NCI-H1694 treated with DMSO at 0.1 percent for 48 hours (cell line): ENCODE measurements at regions not wholly inside any gene's neighbourhood (a gene's known extent, or its start where the extent isn't known, plus 50 kb on each side); places are given as distances from the start of the nearest gene placed in this dataset.
"Not testable (repeated sequence)": the region's sequence is repeated elsewhere in the genome, so short reads cannot be mapped to it uniquely, and the experiment has no call there.

Source experiments
- DNase-seq: peaks from one replicate; lab custom pipeline; 2025; lab: John Stamatoyannopoulos, UW

GRCh38 chr7:25454020-25454419 is 225.7 kb upstream of the NPVF start:
- no peak for DNase-seq

- DNase-seq: no peak
Observed at GRCh38 chr7:25454562-25455041, 226.3 kb upstream of the NPVF start.

GRCh38 chr7:25455683-25456251 is 227.5 kb upstream of the NPVF start:
- DNase-seq: no peak

DNA sequence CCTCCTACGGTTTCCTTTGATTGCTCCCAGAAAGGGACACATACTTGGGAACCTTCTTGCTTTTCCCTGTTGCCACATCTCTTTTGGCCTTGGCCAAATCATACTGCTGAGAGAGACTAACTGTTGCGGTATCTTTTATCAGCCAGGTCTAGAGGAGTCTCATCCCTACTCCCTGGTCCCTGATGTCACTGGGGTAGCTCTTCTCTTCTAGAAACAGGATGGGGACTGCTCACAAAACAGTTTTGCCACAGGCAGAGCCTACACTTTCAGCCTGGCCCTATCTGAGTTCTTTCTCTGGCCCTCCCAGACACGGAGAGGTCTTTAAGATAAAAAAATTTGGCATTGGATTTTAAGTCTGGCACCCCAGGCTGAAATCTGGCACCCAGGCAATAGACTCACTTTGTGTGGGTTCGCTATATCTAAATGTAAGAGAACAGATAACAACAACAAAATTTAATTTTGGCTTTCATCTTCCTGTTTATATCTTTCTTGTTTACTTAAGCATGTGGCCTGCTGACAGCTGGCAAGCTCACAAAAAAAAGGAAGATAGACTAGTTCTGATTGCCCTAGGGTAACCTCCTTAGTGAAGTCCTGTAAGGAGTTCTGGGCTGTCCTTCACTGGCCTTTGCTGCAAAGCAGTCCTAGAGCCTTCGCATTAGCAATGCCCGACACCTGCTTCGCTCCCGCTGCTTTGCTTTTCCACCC is 228.3 kb upstream of the NPVF start:
- peak; percentile 11 for DNase-seq

- peak; percentile 12 for DNase-seq
Observed at GRCh38 chr7:25459057-25459456, 230.8 kb upstream of the NPVF start.

DNA sequence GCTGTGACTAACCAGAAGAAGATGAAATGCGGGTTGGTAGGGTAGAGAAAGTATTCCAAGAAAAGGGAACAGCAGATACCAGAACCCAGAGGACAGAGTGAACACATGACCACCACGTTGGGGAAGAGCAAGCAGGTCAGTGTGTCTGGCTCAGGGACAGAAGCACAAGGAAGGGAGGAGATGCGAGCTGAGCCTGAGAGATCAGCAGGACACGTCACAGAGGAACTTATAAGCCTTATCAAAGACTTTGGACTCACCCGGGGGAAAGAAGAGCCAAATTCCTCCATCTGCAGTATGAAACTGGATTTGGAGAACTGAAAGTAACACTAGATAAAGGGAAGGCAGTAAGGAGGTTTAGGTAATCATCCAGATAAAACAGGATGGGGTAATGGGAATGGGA is 232.1 kb upstream of the NPVF start:
- DNase-seq: no peak

DNA sequence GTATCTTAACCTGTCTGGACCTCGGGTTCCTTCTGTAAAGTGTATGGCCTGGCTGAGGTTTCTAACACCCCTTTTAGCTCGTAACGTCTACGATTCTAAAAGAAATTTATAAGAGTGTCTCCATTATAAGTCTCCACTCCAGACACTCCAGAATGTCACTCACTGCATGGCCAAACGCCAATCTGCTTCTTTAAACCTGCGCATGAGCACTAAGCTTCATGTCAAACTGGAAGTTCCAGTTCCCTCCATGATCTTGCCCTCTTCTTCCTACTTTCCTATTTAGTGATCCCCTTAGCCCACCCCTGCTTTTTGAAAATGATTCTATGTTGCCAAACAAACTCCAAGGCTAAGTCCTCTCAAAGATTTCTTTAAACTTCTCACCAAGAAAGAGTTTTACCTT is 241.4 kb upstream of the NPVF start:
- DNase-seq: no peak

DNA sequence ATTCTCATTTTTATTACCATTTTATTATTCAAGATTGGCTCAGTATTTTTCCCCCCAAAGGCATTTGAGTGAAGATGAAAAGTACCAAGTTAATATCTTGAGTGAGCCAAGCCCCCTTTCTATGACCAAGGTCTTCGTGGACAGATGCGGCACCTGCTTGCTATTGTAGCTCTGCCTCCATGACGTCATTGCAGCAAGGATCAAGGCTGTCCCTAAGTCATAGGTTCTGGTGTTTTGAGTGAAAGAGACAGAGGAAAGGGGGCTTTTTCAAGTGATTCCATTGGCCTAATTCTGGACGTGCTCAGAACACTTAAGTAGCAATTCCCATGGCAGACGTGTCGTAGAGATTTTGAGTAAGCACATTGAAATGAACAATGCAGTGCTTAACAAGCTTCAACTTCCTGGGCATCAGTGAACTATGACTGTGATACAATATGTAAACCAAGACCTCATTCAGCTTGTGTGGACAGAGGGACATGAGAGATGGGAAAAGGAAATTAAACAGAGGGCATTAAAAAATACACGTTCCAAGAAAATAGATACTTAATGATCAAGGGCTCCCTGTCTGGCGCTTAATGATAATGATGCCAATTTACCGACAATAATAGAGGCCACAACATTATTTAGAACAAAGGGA is 248.7 kb upstream of the NPVF start:
- DNase-seq: no peak

GRCh38 chr7:25478221-25478620 is 249.9 kb upstream of the NPVF start:
- DNase-seq: not testable (repeated sequence)

GRCh38 chr7:25478925-25479324 is 250.6 kb upstream of the NPVF start:
- no peak for DNase-seq

DNA sequence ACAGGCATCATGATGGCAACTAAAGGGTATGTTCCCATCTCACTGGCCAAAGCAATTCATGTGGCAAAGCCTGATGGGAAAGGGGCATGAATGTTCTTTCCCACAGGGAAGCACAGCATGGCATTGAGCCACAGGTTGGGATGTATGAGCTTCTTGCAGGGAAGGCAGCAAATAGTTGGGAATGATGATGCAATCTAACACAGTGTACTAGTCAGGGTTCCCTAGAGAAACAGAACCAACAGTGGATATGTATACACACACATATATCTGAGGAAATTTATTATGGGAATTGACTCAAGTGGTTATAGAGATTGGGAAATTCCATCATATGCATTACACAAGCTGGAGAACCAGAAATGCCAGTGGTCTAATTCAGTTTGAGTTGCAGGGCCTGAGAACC is 253.6 kb upstream of the NPVF start:
- DNase-seq: no peak

- no peak for DNase-seq
Observed at GRCh38 chr7:25482631-25483030, 254.3 kb upstream of the NPVF start.

GRCh38 chr7:25485026-25485425 is 256.7 kb upstream of the NPVF start:
- DNase-seq: peak; percentile 51

DNA sequence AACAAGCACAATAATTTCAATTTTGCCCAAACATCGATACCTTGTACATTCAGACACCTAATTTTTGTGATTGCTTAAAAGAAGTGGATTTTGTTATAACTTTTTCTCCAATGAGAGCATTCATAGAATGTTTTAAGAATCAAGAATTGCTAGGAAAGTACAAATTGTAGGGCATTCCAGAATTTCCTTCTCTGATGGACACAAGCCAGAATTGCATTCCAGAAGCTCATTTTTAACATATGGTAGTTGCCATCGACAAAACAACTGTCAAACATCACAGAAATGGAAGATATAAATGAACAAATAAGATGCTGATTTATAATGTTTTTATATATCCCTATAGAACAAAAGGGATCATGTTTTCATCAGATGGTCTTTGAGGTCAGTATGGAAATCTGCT is 258.4 kb upstream of the NPVF start:
- DNase-seq: no peak

DNA sequence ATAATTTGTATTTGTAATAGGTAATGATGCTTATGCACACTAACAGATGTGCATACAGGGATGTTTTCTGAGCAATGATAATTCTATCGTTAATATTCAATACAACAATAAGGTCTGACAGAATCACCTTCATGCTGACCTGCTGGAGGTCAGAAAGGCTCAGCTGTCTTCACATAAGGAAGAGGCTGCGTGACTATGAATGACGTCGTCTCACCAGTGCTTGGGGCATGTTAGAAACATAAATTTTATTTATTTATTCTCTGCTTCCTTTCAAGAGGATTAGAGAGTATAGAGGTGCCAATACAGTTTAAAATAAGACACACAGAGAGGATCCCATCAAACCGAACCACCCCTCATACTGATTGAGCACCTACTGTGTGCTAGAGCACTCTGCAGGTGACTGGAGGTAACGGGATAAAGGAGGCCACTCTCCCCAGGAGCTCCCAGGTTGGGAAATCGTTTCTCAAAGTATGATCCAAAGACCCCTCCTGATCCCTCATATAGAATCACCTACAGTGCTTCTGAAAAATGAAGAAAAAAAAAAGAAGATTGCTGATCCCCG is 265.6 kb upstream of the NPVF start:
- DNase-seq: no peak

DNA sequence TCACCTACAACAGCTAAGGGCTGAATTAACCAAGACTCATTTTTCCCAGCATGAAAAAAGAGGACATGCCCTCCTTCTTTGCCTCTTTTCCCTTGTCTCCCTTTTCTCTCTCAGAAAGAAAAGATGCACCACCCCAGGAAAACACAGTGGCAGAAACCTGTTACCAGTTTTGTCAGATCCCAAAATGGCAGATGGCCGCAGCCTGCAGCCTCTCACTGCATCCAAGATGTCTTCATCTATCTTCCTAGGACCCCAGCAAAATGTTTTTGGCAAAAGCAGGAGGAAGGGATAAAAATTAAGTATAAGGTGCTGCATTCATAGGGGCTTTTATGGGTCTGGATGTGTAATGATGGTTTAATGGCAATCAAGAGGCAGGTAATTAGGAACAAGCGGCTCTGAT is 266.6 kb upstream of the NPVF start:
- DNase-seq: no peak

DNA sequence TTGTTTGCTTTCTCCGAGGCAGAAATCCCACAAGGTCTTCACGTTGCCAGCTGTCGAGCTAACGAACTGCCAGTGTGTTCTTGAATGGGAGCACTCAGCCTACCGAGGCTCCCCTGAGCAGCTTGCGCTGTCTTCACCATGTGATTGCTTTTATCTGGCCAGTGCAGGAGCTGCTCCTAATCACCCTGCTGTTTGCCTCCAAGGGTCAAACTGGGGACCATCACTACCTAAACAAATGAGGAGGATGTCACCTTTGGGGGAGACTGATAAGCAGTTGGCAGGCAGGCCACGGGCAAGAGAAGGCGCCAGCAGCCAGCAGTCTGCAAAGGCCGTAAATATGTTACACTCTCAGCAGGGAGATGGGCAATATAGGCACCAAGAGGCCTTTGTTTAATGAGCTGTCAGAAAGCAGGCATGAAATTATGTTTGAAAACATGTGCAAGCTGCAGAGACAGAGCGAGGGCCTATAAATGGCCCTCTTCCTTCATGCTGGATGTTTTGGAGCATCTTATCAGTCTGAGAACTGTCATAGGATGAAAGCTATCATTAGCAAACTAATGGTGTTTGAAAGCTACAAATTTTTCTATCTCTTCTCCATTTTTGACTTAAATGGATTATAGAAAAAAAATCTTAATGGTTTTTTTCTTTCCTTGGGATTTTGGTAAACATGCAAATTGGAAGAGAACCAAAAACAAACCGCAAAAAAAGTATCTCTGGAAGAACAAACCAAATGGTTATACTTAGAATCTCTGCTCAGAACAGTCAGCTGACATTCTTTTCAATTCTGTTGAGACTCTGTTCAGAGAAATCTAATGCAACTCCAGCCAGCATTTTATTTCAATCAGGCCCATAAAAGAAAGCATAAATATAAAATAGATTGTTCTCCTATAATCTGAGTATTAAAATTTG is 267.3 kb upstream of the NPVF start:
- peak; percentile 90 for DNase-seq

DNA sequence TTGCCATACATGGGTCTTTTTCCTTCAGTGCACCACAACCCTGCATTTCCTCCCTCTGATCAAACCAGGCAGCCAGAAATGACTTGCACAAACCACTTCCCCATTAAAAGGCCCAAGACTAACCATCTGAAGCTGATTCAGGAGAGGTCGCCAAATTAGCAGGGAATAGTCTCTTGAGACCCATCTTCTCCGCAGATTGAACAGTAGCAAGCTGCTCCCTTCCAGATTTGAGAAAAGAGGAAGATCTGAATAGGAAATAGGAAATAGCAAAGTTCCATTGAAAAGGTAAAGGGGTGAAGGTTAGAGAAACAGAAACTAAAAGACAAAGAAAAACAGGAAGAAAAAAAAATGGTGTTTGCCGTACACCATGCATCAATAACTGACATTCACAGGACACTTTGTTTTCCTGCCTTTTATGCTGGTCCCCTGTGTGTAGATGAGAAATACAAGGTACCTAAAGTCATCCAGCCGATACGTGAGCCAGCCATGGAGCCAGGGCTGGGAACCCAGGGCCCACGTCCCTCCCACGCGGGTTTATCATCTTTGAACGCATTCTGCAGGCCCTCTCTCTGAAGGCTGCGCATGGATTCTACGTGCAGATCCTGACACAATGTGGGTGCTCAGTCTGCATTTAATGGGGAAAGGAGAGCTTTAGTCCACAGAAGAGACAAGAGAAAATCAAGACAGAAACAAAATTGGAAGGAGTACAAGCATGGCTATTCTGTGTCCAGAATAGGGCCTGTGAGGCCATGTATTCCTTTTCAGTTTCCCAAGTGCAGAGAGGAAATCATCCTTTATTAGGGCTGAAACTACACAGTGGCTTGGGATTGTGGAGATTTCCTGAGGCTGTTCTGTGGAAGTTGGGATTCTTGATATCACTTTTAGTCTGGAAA is 268.4 kb upstream of the NPVF start:
- DNase-seq: no peak

- DNase-seq: no peak
Observed at GRCh38 chr7:25500393-25500921, 272.2 kb upstream of the NPVF start.

GRCh38 chr7:25503306-25503705 is 275.0 kb upstream of the NPVF start:
- DNase-seq: no peak
